ENCODE measurements at regions not wholly inside any gene's neighbourhood (a gene's known extent, or its start where the extent isn't known, plus 50 kb on each side); places are given as distances from the start of the nearest gene placed in this dataset.

GRCh38 chr7:47035522-47035921 is 546.4 kb downstream of the TNS3 start:
- no peaks in the 10 kb centered on the region for H3K36me3 ChIP-seq (replicated peaks)
- no peak overlapping the region for H3K27ac ChIP-seq
- TF ChIP-seq CTCF (IDR thresholded peaks at IDR 0.05; ENCODE audit: low read depth, low read length, missing control alignments), result no peak
- no peak for DNase-seq
- no peaks in the 10 kb centered on the region for H3K27me3 ChIP-seq (replicated peaks)
- in situ Hi-C loops (cut with HindIII; ENCODE audit: low pct_ligation_motif_present, low sequenced_read_pairs), result no loop called here
- no peak overlapping the region for H3K4me3 ChIP-seq (ENCODE audit: low read depth, low read length)

GRCh38 chr7:47034180-47034579 is 547.7 kb downstream of the TNS3 start:
- in situ Hi-C loops (cut with HindIII; ENCODE audit: low pct_ligation_motif_present, low sequenced_read_pairs), result no loop called here
- Histone ChIP-seq H3K36me3 (replicated peaks) (no peaks in the 10 kb centered on the region), H3K27me3 (replicated peaks) (no peaks in the 10 kb centered on the region), H3K27ac (no peak overlapping the region), H3K4me3 (ENCODE audit: low read depth, low read length) (no peak overlapping the region)
- no peak for DNase-seq
- no peak for TF ChIP-seq CTCF (IDR thresholded peaks at IDR 0.05; ENCODE audit: low read depth, low read length, missing control alignments)

- DNase-seq, result no peak
- Histone ChIP-seq H3K36me3 (replicated peaks) (no peaks in the 10 kb centered on the region), H3K27ac (no peak overlapping the region), H3K4me3 (ENCODE audit: low read depth, low read length) (no peak overlapping the region), H3K27me3 (replicated peaks) (no peaks in the 10 kb centered on the region)
- in situ Hi-C loops (cut with HindIII; ENCODE audit: low pct_ligation_motif_present, low sequenced_read_pairs), result no loop called here
- no peak for TF ChIP-seq CTCF (IDR thresholded peaks at IDR 0.05; ENCODE audit: low read depth, low read length, missing control alignments)
Measured at GRCh38 chr7:47032536-47032908, 549.4 kb downstream of the TNS3 start.

GRCh38 chr7:47031786-47032535 is 550.0 kb downstream of the TNS3 start:
- no peak overlapping the region for H3K4me3 ChIP-seq (ENCODE audit: low read depth, low read length)
- no peak overlapping the region for H3K27ac ChIP-seq
- no peaks in the 10 kb centered on the region for H3K36me3 ChIP-seq (replicated peaks)
- in situ Hi-C loops (cut with HindIII; ENCODE audit: low pct_ligation_motif_present, low sequenced_read_pairs), result no loop called here
- no peaks in the 10 kb centered on the region for H3K27me3 ChIP-seq (replicated peaks)
- no peak for TF ChIP-seq CTCF (IDR thresholded peaks at IDR 0.05; ENCODE audit: low read depth, low read length, missing control alignments)
- no peak for DNase-seq

- no peak for DNase-seq
- Histone ChIP-seq H3K4me3 (ENCODE audit: low read depth, low read length) (no peak overlapping the region), H3K27ac (no peak overlapping the region), H3K36me3 (replicated peaks) (no peaks in the 10 kb centered on the region), H3K27me3 (replicated peaks) (no peaks in the 10 kb centered on the region)
- in situ Hi-C loops (cut with HindIII; ENCODE audit: low pct_ligation_motif_present, low sequenced_read_pairs), result no loop called here
- TF ChIP-seq CTCF (IDR thresholded peaks at IDR 0.05; ENCODE audit: low read depth, low read length, missing control alignments), result no peak
Measured at GRCh38 chr7:47028284-47028683, 553.6 kb downstream of the TNS3 start.

- in situ Hi-C loops (cut with HindIII; ENCODE audit: low pct_ligation_motif_present, low sequenced_read_pairs), result no loop called here
- Histone ChIP-seq H3K36me3 (replicated peaks) (no peaks in the 10 kb centered on the region), H3K27ac (no peak overlapping the region), H3K27me3 (replicated peaks) (no peaks in the 10 kb centered on the region), H3K4me3 (ENCODE audit: low read depth, low read length) (no peak overlapping the region)
- TF ChIP-seq CTCF (IDR thresholded peaks at IDR 0.05; ENCODE audit: low read depth, low read length, missing control alignments), result no peak
- no peak for DNase-seq
Measured at GRCh38 chr7:47027695-47028240, 554.1 kb downstream of the TNS3 start.

Data from brain microvascular endothelial cell (primary cell).